GM12878 (cell line): ENCODE measurements at regions not wholly inside any gene's neighbourhood (a gene's known extent, or its start where the extent isn't known, plus 50 kb on each side); places are given as distances from the start of the nearest gene placed in this dataset.

Experiments
- ATAC-seq: fragments of 200-7000 bp; cut with Tn5 transposase; 3 replicates; pipeline ENCODE4 v1.9.1; 2020; ENCODE audit warnings: mild to moderate bottlenecking, moderate library complexity
- BruUV-seq: library from RNA; stranded (reverse); fragments of 400-500 nt; replicated peaks from 2 replicates; lab custom pipeline; 2021; lab: Mats Ljungman, UMichigan
- CTCF ChIA-PET: fragments of 300-600 bp; sonication (Branson Sonifier 250); formaldehyde crosslinking; extraction: SDS; loops from one replicate; lab custom pipeline; 2021; ENCODE audit warnings: inconsistent platforms; lab: Yijun Ruan, JAX
- POLR2A ChIA-PET: fragments of 350-600 bp; formaldehyde crosslinking; extraction: SDS; loops from one replicate; lab custom pipeline; 2021; ENCODE audit warnings: inconsistent platforms; lab: Charles Lee
- RAD21 ChIA-PET: fragments of 300-600 bp; sonication (Branson Sonifier 250); formaldehyde crosslinking; loops from one replicate; lab custom pipeline; 2023; ENCODE audit warnings: antibody characterized with exemption; ENCODE audit not compliant: unreplicated experiment; lab: Charles Lee
- SMC1A ChIA-PET: fragments of 300-600 bp; sonication (Branson Sonifier 250); formaldehyde crosslinking; loops from one replicate; lab custom pipeline; 2023; ENCODE audit not compliant: unreplicated experiment, uncharacterized antibody; lab: Charles Lee
- DNase-seq: peaks from one replicate; pipeline ENCODE4 v3.0.0-alpha.2; 2011; ENCODE audit warnings: low read depth, low spot score
- FAIRE-seq: peaks from 3 replicates; lab custom pipeline; 2011; peaks lifted over from hg19 to GRCh38; lab: Jason Lieb, UNC
- H2AFZ ChIP-seq: 2 replicates; pipeline ENCODE4 v1.6.0; 2011; ENCODE audit warnings: low read depth, low read length, control low read depth; ENCODE audit not compliant: control insufficient read depth
- H3K27ac ChIP-seq: 2 replicates; pipeline ENCODE4 v1.5.1; 2011; ENCODE audit warnings: control low read depth; ENCODE audit not compliant: control insufficient read depth, insufficient read depth
- H3K27me3 ChIP-seq, 2 experiments: replicated peaks in 1 of 2; 2 replicates each; pipeline versions ENCODE4 v1.6.0 to v1.6.1; 2011; ENCODE audit warnings: low read length in 1 of 2; ENCODE audit not compliant: control insufficient read depth in 2 of 2, insufficient read depth in 2 of 2
- H3K36me3 ChIP-seq, 2 experiments: 2 replicates each; pipeline ENCODE4 v1.5.1; 2011; ENCODE audit warnings: low read length in 1 of 2; ENCODE audit not compliant: control insufficient read depth in 2 of 2, insufficient read depth in 2 of 2
- H3K4me1 ChIP-seq: 2 replicates; pipeline ENCODE4 v1.6.1; 2011; ENCODE audit warnings: mild to moderate bottlenecking, low read length, moderate library complexity, mixed read lengths; ENCODE audit not compliant: control insufficient read depth, insufficient read depth
- H3K4me2 ChIP-seq: 2 replicates; pipeline ENCODE4 v1.6.0; 2011; ENCODE audit warnings: control low read depth; ENCODE audit not compliant: control insufficient read depth, insufficient read depth
- H3K4me3 ChIP-seq: fragments of 200-600 bp; sonication (generic); 2 replicates; pipeline ENCODE4 v1.5.1; 2016
- H3K79me2 ChIP-seq: 2 replicates; pipeline ENCODE4 v1.6.0; 2011; ENCODE audit warnings: low read length; ENCODE audit not compliant: control insufficient read depth, insufficient read depth
- H3K9ac ChIP-seq: 2 replicates; pipeline ENCODE4 v1.8.0; 2011; ENCODE audit warnings: low read length, control low read depth, mixed read lengths; ENCODE audit not compliant: control insufficient read depth, insufficient read depth
- H3K9me3 ChIP-seq: replicated peaks from 3 replicates; pipeline ENCODE4 v1.5.1; 2011; ENCODE audit warnings: mild to moderate bottlenecking, low read length; ENCODE audit not compliant: control insufficient read depth, insufficient read depth
- H4K20me1 ChIP-seq: 2 replicates; pipeline ENCODE4 v1.6.0; 2011; ENCODE audit not compliant: control insufficient read depth, insufficient read depth
- FOXK2 ChIP-seq: fragments of 450-650 bp; IDR thresholded peaks from 2 replicates; pipeline ENCODE4 v1.6.1; 2017; ENCODE audit warnings: mild to moderate bottlenecking, moderate library complexity
- GABPA ChIP-seq: IDR thresholded peaks from 2 replicates; pipeline ENCODE4 v1.6.1; 2014; ENCODE audit warnings: antibody characterized with exemption, low read depth, mild to moderate bottlenecking, inconsistent platforms
- HDAC6 ChIP-seq: fragments of 200-600 bp; sonication (generic); IDR thresholded peaks from one replicate; pipeline ENCODE4 v1.8.0; 2017; ENCODE audit warnings: antibody characterized with exemption; ENCODE audit not compliant: unreplicated experiment
- IRF5 ChIP-seq: fragments of 450-650 bp; IDR thresholded peaks from 2 replicates; pipeline ENCODE4 v1.6.1; 2017; ENCODE audit warnings: borderline replicate concordance
- MAX ChIP-seq: IDR thresholded peaks from 2 replicates; pipeline ENCODE4 v1.6.1; 2012; ENCODE audit warnings: low read depth, low read length, improper control_type of control experiment
- MXI1 ChIP-seq: fragments of 150-350 bp; IDR thresholded peaks from 2 replicates; pipeline ENCODE4 v1.6.1; 2011; ENCODE audit warnings: low read depth, mild to moderate bottlenecking, inconsistent platforms, low read length, improper control_type of control experiment
- NR2C2 ChIP-seq: IDR thresholded peaks from 2 replicates; pipeline ENCODE4 v1.6.1; 2011; ENCODE audit warnings: borderline replicate concordance, low read depth; ENCODE audit not compliant: control insufficient read depth, insufficient read length
- NRF1 ChIP-seq: conservative IDR thresholded peaks from 2 replicates; pipeline ENCODE4 v1.6.1; 2011; ENCODE audit warnings: mild to moderate bottlenecking, low read depth, low read length, improper control_type of control experiment
- PBX3 ChIP-seq: IDR thresholded peaks from 2 replicates; pipeline ENCODE4 v1.6.1; 2011; ENCODE audit warnings: mild to moderate bottlenecking, low read depth, low read length, moderate library complexity; ENCODE audit not compliant: insufficient replicate concordance
- PKNOX1 ChIP-seq: fragments of 450-650 bp; IDR thresholded peaks from 2 replicates; pipeline ENCODE4 v1.6.1; 2016; ENCODE audit warnings: mild to moderate bottlenecking
- RB1 ChIP-seq: fragments of 450-650 bp; formaldehyde crosslinking; IDR thresholded peaks from 2 replicates; pipeline ENCODE4 v1.6.1; 2017; ENCODE audit warnings: mild to moderate bottlenecking, borderline replicate concordance
- SMAD1 ChIP-seq: fragments of 450-650 bp; IDR thresholded peaks from 2 replicates; pipeline ENCODE4 v1.6.1; 2018; ENCODE audit warnings: mild to moderate bottlenecking, low read depth; ENCODE audit not compliant: partially characterized antibody
- SRF ChIP-seq, 2 experiments: IDR thresholded peaks; 2 replicates each; pipeline ENCODE4 v1.6.1; 2011; ENCODE audit warnings: low read depth in 2 of 2, low read length in 2 of 2, mild to moderate bottlenecking in 1 of 2, moderate library complexity in 1 of 2
- YY1 ChIP-seq: IDR thresholded peaks from 2 replicates; pipeline ENCODE4 v1.6.1; 2011; ENCODE audit warnings: low read depth, mild to moderate bottlenecking, low read length
- ZNF217 ChIP-seq: fragments of 450-650 bp; IDR thresholded peaks from 2 replicates; pipeline ENCODE4 v1.6.1; 2017; ENCODE audit warnings: antibody characterized with exemption, mild to moderate bottlenecking
- ZNF622 ChIP-seq: fragments of 450-650 bp; IDR thresholded peaks from 2 replicates; pipeline ENCODE4 v1.6.1; 2017; ENCODE audit warnings: mild to moderate bottlenecking, inconsistent platforms
- ZSCAN29 ChIP-seq: fragments of 450-650 bp; IDR thresholded peaks from 2 replicates; pipeline ENCODE4 v1.6.1; 2017; ENCODE audit warnings: mild to moderate bottlenecking, moderate library complexity
- WGBS: methylation state at CpG from one replicate; pipeline ENCODE4 v1.1.6; 2016; ENCODE audit warnings: low lambda C conversion rate; ENCODE audit not compliant: insufficient replicate concordance, insufficient coverage; ENCODE audit errors: missing lambda C conversion rate; 5-methylcytosine and 5-hydroxymethylcytosine counted together
- in situ Hi-C: fragments of 300-500 bp; cut with MboI; formaldehyde crosslinking; loops from 9 replicates; pipeline ENCODE4 v1.14.3; 2018; ENCODE audit warnings: mixed read lengths
- intact Hi-C: fragments of 100-400 bp; cut with micrococcal nuclease; formaldehyde crosslinking; loops from one replicate; pipeline ENCODE4 v1.14.2; 2022; ENCODE audit not compliant: unreplicated experiment

GRCh38 chr5:2656206-2656605 lies 95.3 kb downstream of the IRX2 start:
- no peak overlapping the region for H2AFZ ChIP-seq
- SMC1A ChIA-PET = no interaction called here
- H3K27ac ChIP-seq = no peak overlapping the region
- TF ChIP-seq PKNOX1 (no peak), ZNF622 (no peak), SRF (IDR thresholded peaks at IDR 0.05; ENCODE audit: low read depth in 2 of 2, low read length in 2 of 2) (no peak), HDAC6 (no peak), NR2C2 (no peak), MXI1 (no peak), GABPA (no peak), SMAD1 (no peak), RB1 (no peak), ZSCAN29 (no peak), FOXK2 (no peak), PBX3 (no peak), NRF1 (no peak), MAX (no peak), ZNF217 (no peak), IRF5 (no peak), YY1 (no peak)
- intact Hi-C loops = no loop called here
- in situ Hi-C loops = no loop called here
- no peaks in the 10 kb centered on the region for H3K4me1 ChIP-seq
- no peak overlapping the region for H3K4me2 ChIP-seq
- no peak overlapping the region for H3K4me3 ChIP-seq
- no peaks in the 10 kb centered on the region for H3K36me3 ChIP-seq
- H4K20me1 ChIP-seq = no peaks in the 10 kb centered on the region
- no peak overlapping the region for H3K9ac ChIP-seq
- DNase-seq = no peak
- no peak for ATAC-seq
- RAD21 ChIA-PET = no interaction called here
- FAIRE-seq = no peak
- H3K79me2 ChIP-seq = no peaks in the 10 kb centered on the region
- H3K27me3 ChIP-seq = no peaks in the 10 kb centered on the region
- POLR2A ChIA-PET = no interaction called here
- WGBS = 39% methylated on average over 11 of the region's 11 CpGs
- no peaks in the 10 kb centered on the region; the same call in 2 of the 3 replicates for H3K9me3 ChIP-seq
- CTCF ChIA-PET = no interaction called here
- BruUV-seq = no TSS peak
